ENCODE measurements at regions not wholly inside any gene's neighbourhood (a gene's known extent, or its start where the extent isn't known, plus 50 kb on each side); places are given as distances from the start of the nearest gene placed in this dataset.
"Not testable (repeated sequence)": the region's sequence is repeated elsewhere in the genome, so short reads cannot be mapped to it uniquely, and the experiment has no call there.

- no peak for ATAC-seq (ENCODE audit: poor library complexity)
- intact Hi-C loops (cut with DNase I) = no loop called here
- DNase-seq = no peak
Measured at GRCh38 chr10:2401459-2401858, 664.1 kb upstream of the ADARB2 start.

GRCh38 chr10:2399482-2399881 is 662.2 kb upstream of the ADARB2 start:
- DNase-seq (no peak), ATAC-seq (ENCODE audit: poor library complexity) (no peak)
- intact Hi-C loops (cut with DNase I) = no loop called here

DNA sequence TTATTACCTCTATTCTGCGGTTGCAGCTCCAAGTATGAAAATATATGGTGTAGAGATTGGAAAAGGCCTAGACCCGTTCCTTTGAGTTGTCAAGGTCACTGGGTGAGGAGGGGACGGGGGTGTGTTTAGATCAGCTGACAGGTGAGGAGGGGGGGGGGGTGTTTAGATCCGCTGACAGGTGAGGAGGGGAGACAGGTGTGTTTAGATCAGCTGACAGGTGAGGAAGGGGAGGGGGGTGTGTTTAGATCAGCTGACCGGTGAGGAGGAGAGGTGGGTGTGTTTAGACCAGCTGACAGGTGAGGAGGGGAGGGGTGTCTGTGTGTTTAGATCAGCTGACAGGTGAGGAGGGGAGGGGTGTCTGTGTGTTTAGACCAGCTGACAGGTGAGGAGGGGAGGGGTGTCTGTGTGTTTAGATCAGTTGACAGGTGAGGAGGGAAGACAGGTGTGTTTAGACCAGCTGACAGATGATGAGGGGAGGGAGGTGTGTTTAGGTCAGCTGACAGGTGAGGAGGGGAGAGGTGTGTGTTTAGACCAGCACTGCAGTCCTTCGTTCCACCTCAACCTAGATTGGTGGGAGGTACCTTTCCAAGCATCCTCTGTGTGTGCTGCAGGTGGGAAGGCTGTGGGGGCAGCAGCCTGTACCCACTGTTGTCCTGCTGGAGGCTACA is 655.0 kb upstream of the ADARB2 start:
- intact Hi-C loops (cut with DNase I) = no loop called here
- no peak for ATAC-seq (ENCODE audit: poor library complexity)
- no peak for DNase-seq

- DNase-seq (no peak), ATAC-seq (ENCODE audit: poor library complexity) (no peak)
- intact Hi-C loops (cut with DNase I) = no loop called here
Measured at GRCh38 chr10:2387672-2388071, 650.3 kb upstream of the ADARB2 start.

DNA sequence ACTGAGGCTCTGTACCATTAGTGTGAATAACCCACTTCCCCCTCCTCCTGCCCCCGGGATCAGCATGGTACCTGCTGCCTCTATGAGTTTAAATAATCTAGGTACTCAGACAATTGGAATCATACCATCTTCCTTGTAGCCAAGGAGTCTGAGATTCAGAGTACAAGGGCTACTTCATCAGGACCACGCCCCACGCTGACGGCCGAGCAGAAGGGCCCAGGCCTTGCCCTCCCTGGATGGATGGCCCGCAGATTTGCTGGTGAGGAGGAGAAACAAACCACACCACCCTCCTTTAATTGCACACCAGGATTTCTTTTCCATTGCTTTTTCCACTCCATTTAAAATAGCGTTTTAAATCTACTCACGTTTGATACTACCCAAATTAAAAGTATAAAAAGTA is 649.9 kb upstream of the ADARB2 start:
- intact Hi-C loops (cut with DNase I) = no loop called here
- no peak for DNase-seq
- no peak for ATAC-seq (ENCODE audit: poor library complexity)

- DNase-seq (no peak), ATAC-seq (ENCODE audit: poor library complexity) (no peak)
- intact Hi-C loops (cut with DNase I) = no loop called here
Measured at GRCh38 chr10:2380218-2380617, 642.9 kb upstream of the ADARB2 start.

GRCh38 chr10:2367083-2367482 is 629.8 kb upstream of the ADARB2 start:
- ATAC-seq (ENCODE audit: poor library complexity) (no peak), DNase-seq (no peak)
- intact Hi-C loops (cut with DNase I) = no loop called here

DNA sequence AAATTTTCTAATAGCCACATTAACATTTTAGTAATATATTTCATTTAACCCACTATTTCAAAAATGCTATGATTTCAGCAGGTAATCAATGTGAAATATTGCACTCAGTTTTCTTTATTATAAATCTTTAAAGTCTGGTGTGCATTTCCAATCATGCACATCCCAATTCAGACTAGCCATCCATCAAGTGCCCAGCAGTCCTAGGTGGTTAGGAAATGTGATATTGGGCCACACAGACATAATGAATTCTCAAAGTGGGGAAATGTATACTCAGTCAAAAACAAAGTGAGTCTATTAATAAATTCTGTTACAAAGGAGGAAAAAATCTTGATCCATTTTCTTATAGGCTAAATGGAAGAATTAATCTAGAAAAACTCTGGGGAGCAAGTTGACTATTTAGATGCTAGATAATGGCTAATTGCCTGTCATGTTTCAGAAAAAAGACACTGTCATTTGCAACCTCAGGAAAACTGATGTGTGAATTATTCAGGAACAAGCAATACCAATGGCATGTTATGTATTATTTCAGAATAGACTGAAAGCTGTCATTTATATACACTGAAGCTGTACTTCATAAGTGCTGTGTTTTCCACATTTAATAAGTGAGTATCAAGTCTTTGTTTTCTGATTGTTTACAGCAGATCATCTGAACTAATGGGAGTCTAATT is 629.1 kb upstream of the ADARB2 start:
- ATAC-seq (ENCODE audit: poor library complexity) (no peak), DNase-seq (no peak)
- intact Hi-C loops (cut with DNase I) = no loop called here

DNA sequence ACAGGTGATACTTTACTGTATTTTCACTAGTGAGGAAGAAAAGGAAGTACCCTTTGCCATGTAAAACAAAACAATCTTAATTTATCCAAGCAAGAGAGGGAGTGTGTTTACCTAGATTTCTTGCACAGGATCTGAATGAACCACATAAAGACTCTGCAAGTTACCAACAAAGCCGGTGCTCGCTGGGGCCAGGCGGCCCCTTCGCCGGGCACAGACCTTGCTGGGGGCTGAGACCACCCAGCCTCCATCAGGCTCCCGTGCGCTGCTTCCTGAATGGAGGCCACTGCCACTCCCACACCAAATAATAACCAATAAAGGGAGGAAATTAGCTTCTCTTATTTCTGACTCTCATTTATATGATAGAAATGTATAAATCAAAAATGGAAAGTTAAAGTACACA is 625.0 kb upstream of the ADARB2 start:
- intact Hi-C loops (cut with DNase I) = no loop called here
- ATAC-seq (ENCODE audit: poor library complexity) (no peak), DNase-seq (no peak)

GRCh38 chr10:2358586-2358985 is 621.3 kb upstream of the ADARB2 start:
- no peak for DNase-seq
- intact Hi-C loops (cut with DNase I) = no loop called here
- ATAC-seq (ENCODE audit: poor library complexity) = no peak

DNA sequence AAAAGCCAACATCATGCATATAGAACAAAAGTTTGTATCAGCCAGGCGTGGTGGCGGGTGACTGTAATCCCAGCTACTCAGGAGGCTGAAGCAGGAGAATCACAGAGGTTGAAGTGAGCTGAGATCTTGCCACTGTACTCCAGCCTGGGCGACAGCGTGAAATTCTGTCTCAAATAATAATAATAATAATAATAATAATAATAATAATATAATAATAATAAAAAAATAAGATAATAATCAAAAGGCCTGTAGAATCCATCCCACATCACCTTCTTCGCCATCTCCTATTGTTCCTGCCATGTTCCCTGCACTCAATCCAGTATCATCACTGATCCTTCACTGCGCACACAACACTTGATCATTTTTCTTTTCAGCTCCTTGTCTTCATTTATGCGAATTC is 619.3 kb upstream of the ADARB2 start:
- intact Hi-C loops (cut with DNase I) = no loop called here
- no peak for DNase-seq
- no peak for ATAC-seq (ENCODE audit: poor library complexity)

GRCh38 chr10:2351566-2351965 is 614.2 kb upstream of the ADARB2 start:
- no peak for ATAC-seq (ENCODE audit: poor library complexity)
- intact Hi-C loops (cut with DNase I) = no loop called here
- no peak for DNase-seq

GRCh38 chr10:2342206-2342605 is 604.9 kb upstream of the ADARB2 start:
- intact Hi-C loops (cut with DNase I) = no loop called here
- DNase-seq = no peak
- ATAC-seq (ENCODE audit: poor library complexity) = no peak

GRCh38 chr10:2340831-2341647 is 603.7 kb upstream of the ADARB2 start:
- intact Hi-C loops (cut with DNase I) = no loop called here
- ATAC-seq (ENCODE audit: poor library complexity) (no peak), DNase-seq (no peak)

- intact Hi-C loops (cut with DNase I) = no loop called here
- DNase-seq (no peak), ATAC-seq (ENCODE audit: poor library complexity) (no peak)
Measured at GRCh38 chr10:2335626-2336025, 598.3 kb upstream of the ADARB2 start.

- DNase-seq (no peak), ATAC-seq (ENCODE audit: poor library complexity) (no peak)
- intact Hi-C loops (cut with DNase I) = no loop called here
Measured at GRCh38 chr10:2334575-2334974, 597.2 kb upstream of the ADARB2 start.

GRCh38 chr10:2329082-2329481 is 591.8 kb upstream of the ADARB2 start:
- intact Hi-C loops (cut with DNase I) = no loop called here
- ATAC-seq (ENCODE audit: poor library complexity) (no peak), DNase-seq (no peak)

GRCh38 chr10:2326411-2326810 is 589.1 kb upstream of the ADARB2 start:
- intact Hi-C loops (cut with DNase I) = no loop called here
- no peak for DNase-seq
- ATAC-seq (ENCODE audit: poor library complexity) = no peak

DNA sequence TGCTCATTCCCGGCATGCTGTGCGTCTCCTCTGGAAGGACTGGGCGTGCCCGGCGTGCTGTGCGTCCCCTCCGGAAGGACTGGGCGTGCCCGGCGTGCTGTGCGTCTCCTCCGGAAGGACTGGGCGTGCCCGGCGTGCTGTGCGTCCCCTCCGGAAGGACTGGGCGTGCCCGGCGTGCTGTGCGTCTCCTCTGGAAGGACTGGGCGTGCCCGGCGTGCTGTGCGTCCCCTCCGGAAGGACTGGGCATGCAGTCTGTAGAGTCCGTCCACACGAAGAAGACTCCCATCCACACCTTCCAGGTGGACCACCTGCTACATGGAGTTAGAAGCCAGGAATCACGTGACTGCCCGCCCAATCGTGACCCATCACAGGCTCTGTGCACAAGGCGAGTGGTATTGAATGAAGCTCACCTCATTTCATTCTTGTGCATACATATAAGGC is 577.7 kb upstream of the ADARB2 start:
- DNase-seq; ATAC-seq (ENCODE audit: poor library complexity); intact Hi-C loops (cut with DNase I): not testable (repeated sequence)

DNA sequence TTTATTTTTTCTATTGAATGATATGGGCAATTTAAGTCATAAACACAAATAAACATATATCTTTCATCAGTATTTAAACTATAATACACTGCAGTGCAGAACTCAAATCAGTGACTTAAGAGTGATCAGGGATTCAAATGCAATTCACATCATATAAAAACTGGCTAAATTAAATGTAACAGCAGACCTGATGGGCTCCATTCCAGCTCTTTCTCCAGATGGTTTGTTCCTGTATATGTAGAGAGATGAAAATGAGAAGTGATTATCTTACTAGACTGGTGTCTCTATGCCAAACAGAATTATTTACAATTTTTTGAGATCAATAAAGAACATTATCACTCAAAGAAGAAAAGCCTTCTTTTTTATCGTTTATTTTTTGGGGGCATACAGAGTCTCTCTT is 568.8 kb upstream of the ADARB2 start:
- intact Hi-C loops (cut with DNase I) = no loop called here
- DNase-seq (no peak), ATAC-seq (ENCODE audit: poor library complexity) (no peak)
